Thoracic aorta (tissue), 2 donors: ENCODE measurements at regions not wholly inside any gene's neighbourhood (a gene's known extent, or its start where the extent isn't known, plus 50 kb on each side); places are given as distances from the start of the nearest gene placed in this dataset.

Source experiments
- ATAC-seq: fragments of 150-250 bp; one replicate; pipeline ENCODE4 v1.8.0; 2017; ENCODE audit warnings: low read depth; ENCODE audit not compliant: insufficient number of reproducible peaks, low FRiP score
- DNase-seq: peaks from one replicate; pipeline ENCODE4 v3.0.0-alpha.2; 2020; ENCODE audit warnings: low spot score
- H3K27ac ChIP-seq, 2 donors: fragments of 200-600 bp; sonication (generic); 1 replicate in 1 of 2; 2 replicates in 1 of 2; pipeline ENCODE4 v1.5.1; 2016; ENCODE audit warnings: mild to moderate bottlenecking in 2 of 2, moderate library complexity in 2 of 2
- H3K27me3 ChIP-seq: fragments of 200-600 bp; sonication (generic); replicated peaks from 2 replicates; pipeline ENCODE4 v1.6.0; 2016; ENCODE audit warnings: mild to moderate bottlenecking; ENCODE audit not compliant: insufficient read depth
- H3K36me3 ChIP-seq: fragments of 200-600 bp; sonication (generic); one replicate; pipeline ENCODE4 v1.5.1; 2016
- H3K4me1 ChIP-seq, 2 donors: fragments of 200-600 bp; sonication (generic); 1 replicate in 1 of 2; 2 replicates in 1 of 2; pipeline versions ENCODE4 v1.5.1 to v1.6.0; 2016; ENCODE audit warnings: low read depth in 2 of 2, mild to moderate bottlenecking in 1 of 2; ENCODE audit not compliant: control insufficient read depth in 1 of 2
- H3K4me3 ChIP-seq: fragments of 200-600 bp; sonication (generic); 2 replicates; pipeline ENCODE4 v1.5.1; 2016; ENCODE audit warnings: mild to moderate bottlenecking
- H3K9me3 ChIP-seq: fragments of 200-600 bp; sonication (generic); 2 replicates; pipeline ENCODE4 v1.5.1; 2016
- CTCF ChIP-seq: fragments of 200-600 bp; sonication (generic); IDR thresholded peaks from one replicate; pipeline ENCODE4 v1.5.1; 2019; ENCODE audit warnings: antibody characterized with exemption

- Histone ChIP-seq H3K36me3 (no peaks in the 10 kb centered on the region), H3K27me3 (no peaks in the 10 kb centered on the region), H3K9me3 (no peaks in the 10 kb centered on the region), H3K4me1 (peaks cover 0 to 35% of the 10 kb centered on the region in 2 donors), H3K27ac (no peak overlapping the region), H3K4me3 (no peak overlapping the region)
- DNase-seq (no peak), ATAC-seq (no peak)
- no peak for TF ChIP-seq CTCF
Observed at GRCh38 chr1:95614197-95614596, 380.2 kb downstream of the RWDD3 start.

DNA sequence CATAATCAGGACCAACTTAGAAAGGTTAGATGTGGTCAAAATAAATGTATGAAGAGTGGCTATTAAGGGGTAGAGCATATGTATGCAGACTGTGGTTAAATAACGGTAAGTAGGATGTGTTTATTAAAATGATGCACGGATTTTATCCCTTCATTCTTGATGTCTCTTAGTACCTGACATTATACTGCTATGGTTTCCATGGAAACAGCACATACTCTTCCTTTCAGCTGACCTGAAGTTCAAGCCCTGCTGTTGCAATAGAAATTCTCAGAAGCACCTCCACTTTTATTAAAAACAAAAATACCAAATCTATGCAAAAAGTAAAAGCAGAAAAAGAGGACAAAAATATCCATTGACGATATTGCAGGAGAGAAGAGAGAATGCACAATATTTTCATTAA, 381.4 kb downstream of the RWDD3 start:
- TF ChIP-seq CTCF = no peak
- no peak for DNase-seq
- H3K4me3 ChIP-seq = no peak overlapping the region

DNA sequence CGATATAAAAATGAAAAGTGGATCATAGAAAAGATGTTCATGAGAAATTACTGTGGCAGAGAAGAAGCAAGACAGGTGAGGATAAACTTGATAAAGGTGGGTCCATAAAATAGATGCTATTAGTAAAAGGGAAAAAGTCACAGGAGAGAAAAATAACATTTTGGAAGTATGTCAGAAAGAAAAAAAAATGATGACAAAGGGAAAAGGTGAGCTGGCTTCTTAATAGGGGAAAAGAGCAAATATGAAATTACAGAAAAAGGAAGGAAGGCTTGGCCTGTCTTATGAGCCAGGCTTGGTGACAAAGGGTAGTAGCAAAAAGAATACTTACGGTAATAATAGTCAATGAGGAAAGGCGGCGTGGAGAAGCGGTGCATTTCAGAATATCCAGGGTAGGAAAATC, 386.1 kb downstream of the RWDD3 start:
- Histone ChIP-seq H3K27ac (no peak overlapping the region), H3K4me1 (no peaks in the 10 kb centered on the region), H3K4me3 (no peak overlapping the region), H3K36me3 (no peaks in the 10 kb centered on the region), H3K9me3 (no peaks in the 10 kb centered on the region), H3K27me3 (no peaks in the 10 kb centered on the region)
- ATAC-seq (no peak), DNase-seq (no peak)
- TF ChIP-seq CTCF = no peak

More for the DNA sequence above, 381.4 kb downstream of the RWDD3 start:
- Histone ChIP-seq H3K27me3 (no peaks in the 10 kb centered on the region), H3K36me3 (no peaks in the 10 kb centered on the region), H3K27ac (no peak overlapping the region), H3K9me3 (no peaks in the 10 kb centered on the region), H3K4me1 (peaks cover 0 to 23% of the 10 kb centered on the region in 2 donors)
- ATAC-seq = peak; percentile 20

DNA sequence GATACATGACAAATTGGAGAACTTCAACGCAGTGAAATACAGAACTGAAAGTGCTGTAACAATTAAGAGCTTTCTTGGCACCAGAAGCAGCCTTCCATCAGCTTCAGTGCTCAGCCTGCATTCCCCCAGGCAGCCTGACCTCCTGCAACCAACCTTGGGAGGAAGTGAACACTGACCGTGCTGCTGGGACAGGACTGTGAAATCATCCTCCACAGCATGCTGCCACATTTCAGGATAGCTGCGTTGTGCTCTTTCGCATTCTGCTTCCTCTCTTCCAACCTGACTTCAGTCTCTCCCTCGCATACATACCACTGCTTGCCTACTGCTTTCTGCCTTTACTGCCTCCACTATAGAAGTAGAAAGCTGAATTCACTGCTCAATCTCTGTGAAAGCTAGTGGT, 388.6 kb downstream of the RWDD3 start:
- Histone ChIP-seq H3K36me3 (no peaks in the 10 kb centered on the region), H3K27ac (no peak overlapping the region), H3K9me3 (no peaks in the 10 kb centered on the region), H3K4me3 (no peak overlapping the region), H3K27me3 (no peaks in the 10 kb centered on the region), H3K4me1 (no peaks in the 10 kb centered on the region)
- ATAC-seq (no peak), DNase-seq (no peak)
- no peak for TF ChIP-seq CTCF

- Histone ChIP-seq H3K27me3 (no peaks in the 10 kb centered on the region), H3K27ac (no peak overlapping the region), H3K36me3 (no peaks in the 10 kb centered on the region), H3K9me3 (no peaks in the 10 kb centered on the region), H3K4me3 (no peak overlapping the region), H3K4me1 (no peaks in the 10 kb centered on the region)
- no peak for ATAC-seq
- no peak for TF ChIP-seq CTCF
- DNase-seq = no peak
Observed at GRCh38 chr1:95625224-95625623, 391.2 kb downstream of the RWDD3 start.
